Body of pancreas (tissue), 4 donors: ENCODE measurements at regions not wholly inside any gene's neighbourhood (a gene's known extent, or its start where the extent isn't known, plus 50 kb on each side); places are given as distances from the start of the nearest gene placed in this dataset.
A peak's percentile ranks its signal among the peaks of the same experiment; 100 is the strongest.
"Not testable (repeated sequence)": the region's sequence is repeated elsewhere in the genome, so short reads cannot be mapped to it uniquely, and the experiment has no call there.

Experiments used
- ATAC-seq: fragments of 150-250 bp; one replicate; pipeline ENCODE4 v1.9.1; 2016
- DNase-seq, 4 donors: peaks; one replicate each; pipeline ENCODE4 v3.0.0-alpha.2; 2019
- H3K27ac ChIP-seq, 4 donors: fragments of 200-600 bp; sonication (generic); 1 replicate in 3 of 4; 2 replicates in 1 of 4; pipeline versions ENCODE4 v1.5.1 to v1.6.1; 2016 to 2019; ENCODE audit warnings: mild to moderate bottlenecking in 1 of 4, mixed read lengths in 1 of 4, moderate library complexity in 1 of 4
- H3K27me3 ChIP-seq, 2 donors: fragments of 200-600 bp; sonication (generic); one replicate each; pipeline ENCODE4 v1.6.0; 2016; ENCODE audit warnings: mild to moderate bottlenecking in 1 of 2
- H3K36me3 ChIP-seq, 2 donors: fragments of 200-600 bp; sonication (generic); replicated peaks in 1 of 2; 2 replicates each; pipeline ENCODE4 v1.5.1; 2016; ENCODE audit warnings: low read depth in 2 of 2; ENCODE audit not compliant: insufficient read depth in 1 of 2
- H3K4me1 ChIP-seq: fragments of 200-600 bp; sonication (generic); one replicate; pipeline ENCODE4 v1.6.0; 2016
- H3K4me3 ChIP-seq, 2 donors: fragments of 200-600 bp; sonication (generic); 1 replicate in 1 of 2; 2 replicates in 1 of 2; pipeline ENCODE4 v1.5.1; 2016 to 2019
- H3K9me3 ChIP-seq, 3 donors: fragments of 200-600 bp; sonication (generic); 1 replicate in 2 of 3; 2 replicates in 1 of 3; pipeline ENCODE4 v1.5.1; 2016
- POLR2A ChIP-seq, 3 donors: fragments of 450-650 bp; IDR thresholded peaks; one replicate each; pipeline ENCODE4 v1.6.1; 2016; ENCODE audit warnings: antibody characterized with exemption in 3 of 3, mild to moderate bottlenecking in 2 of 3
- whole genome bisulfite sequencing, 2 donors: methylation state at CpG; one replicate each; pipeline ENCODE4 v1.1.5; 2017; 5-methylcytosine and 5-hydroxymethylcytosine counted together
- intact Hi-C: fragments of 100-400 bp; cut with DNase I; formaldehyde crosslinking; loops from one replicate; pipeline ENCODE4 v1.15.1; 2023
- TF ChIP-seq, protein P1 (sequence below), 7 experiments: fragments of 450-650 bp in 4 of 7; fragments of 200-600 bp in 3 of 7; sonication (generic) in 3 of 7; IDR thresholded peaks; one replicate each; pipeline ENCODE4 v1.5.1; 2016 to 2019; ENCODE audit warnings: antibody characterized with exemption in 7 of 7

DNA sequence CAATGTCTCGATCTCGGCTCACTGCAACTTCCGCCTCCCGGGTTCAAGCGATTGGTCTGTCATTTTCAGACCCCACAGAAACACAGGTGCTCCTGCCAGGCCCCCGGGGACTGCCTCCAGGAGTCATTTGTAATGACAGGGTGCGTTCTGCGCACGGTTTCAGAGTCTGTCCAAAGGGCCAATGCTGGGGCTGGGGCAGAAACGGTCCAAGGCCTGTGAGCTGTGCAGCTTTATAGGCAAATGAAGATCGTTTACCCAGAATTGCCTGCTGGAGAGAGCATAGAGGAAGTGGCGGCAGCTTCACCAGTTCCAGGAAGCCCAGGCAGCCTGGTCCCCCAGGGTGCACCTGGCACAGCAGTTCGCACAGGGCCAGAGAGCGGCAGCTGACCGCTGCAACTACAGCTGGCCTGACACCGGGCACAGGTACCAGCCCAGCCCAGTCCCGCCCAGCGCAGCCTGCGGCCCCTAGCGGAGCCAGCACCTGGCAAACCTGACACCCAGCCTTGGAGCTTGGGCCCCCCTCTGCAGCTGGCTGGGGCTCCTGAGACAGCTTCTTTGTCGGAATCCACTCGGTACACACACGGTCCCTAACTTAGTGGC is 92.4 kb upstream of the METTL9 start:
- H3K36me3 ChIP-seq, H3K27me3 ChIP-seq, H3K9me3 ChIP-seq, intact Hi-C loops, H3K4me3 ChIP-seq: not testable (repeated sequence)
- ATAC-seq: peak; percentile 35
- Histone ChIP-seq H3K27ac (peak overlapping the region in 2 of 4 donors; percentile 75 to 81), H3K4me1 (peaks cover 46% of the 10 kb centered on the region)
- TF ChIP-seq, protein P1, sequence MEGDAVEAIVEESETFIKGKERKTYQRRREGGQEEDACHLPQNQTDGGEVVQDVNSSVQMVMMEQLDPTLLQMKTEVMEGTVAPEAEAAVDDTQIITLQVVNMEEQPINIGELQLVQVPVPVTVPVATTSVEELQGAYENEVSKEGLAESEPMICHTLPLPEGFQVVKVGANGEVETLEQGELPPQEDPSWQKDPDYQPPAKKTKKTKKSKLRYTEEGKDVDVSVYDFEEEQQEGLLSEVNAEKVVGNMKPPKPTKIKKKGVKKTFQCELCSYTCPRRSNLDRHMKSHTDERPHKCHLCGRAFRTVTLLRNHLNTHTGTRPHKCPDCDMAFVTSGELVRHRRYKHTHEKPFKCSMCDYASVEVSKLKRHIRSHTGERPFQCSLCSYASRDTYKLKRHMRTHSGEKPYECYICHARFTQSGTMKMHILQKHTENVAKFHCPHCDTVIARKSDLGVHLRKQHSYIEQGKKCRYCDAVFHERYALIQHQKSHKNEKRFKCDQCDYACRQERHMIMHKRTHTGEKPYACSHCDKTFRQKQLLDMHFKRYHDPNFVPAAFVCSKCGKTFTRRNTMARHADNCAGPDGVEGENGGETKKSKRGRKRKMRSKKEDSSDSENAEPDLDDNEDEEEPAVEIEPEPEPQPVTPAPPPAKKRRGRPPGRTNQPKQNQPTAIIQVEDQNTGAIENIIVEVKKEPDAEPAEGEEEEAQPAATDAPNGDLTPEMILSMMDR (IDR thresholded peaks at IDR 0.05): peak in 2 of 7 experiments; percentile 4 to 8
- peak in 2 of 3 donors; percentile 35 to 38 for TF ChIP-seq POLR2A (IDR thresholded peaks at IDR 0.05)
- DNase-seq: peak; percentile 58 to 75 (median 66)
- 57 to 59% methylated on average over 20 to 23 of the region's 23 CpGs for WGBS, 2 donors

DNA sequence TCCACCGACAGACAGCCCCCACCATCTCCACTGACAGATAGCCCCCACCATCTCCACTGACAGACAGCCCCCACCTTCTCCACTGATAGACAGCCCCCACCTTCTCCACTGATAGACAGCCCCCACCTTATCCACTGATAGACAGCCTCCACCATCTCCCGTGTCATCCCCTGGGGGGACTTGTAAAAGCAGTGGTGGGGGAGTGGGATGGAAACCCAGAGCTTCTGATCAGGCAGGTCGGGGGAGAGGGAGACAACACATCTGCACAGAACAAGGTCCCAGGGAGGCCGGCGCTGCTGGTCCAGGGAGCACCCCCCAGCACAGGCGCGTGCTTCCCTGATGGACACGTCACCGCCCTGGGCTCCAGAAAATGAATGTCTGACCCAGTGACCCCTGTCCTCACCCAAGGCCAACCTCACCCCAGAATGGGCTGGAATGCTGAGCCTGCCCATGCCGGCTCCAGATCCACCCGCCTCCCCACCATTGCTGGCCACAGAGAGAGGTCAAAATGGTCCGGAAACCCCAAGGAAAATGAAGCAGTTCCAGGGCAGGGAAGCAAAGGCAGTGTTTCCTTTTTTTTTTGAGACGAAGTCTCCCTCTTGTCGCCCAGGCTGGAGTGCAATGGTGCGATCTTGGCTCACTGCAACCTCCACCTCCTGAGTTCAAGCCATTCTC is 91.6 kb upstream of the METTL9 start:
- DNase-seq: peak in 2 of 4 donors; percentile 8 to 12
- H3K4me3 ChIP-seq, ATAC-seq, H3K36me3 ChIP-seq, H3K27me3 ChIP-seq, intact Hi-C loops, H3K9me3 ChIP-seq: not testable (repeated sequence)
- 77 to 86% methylated on average over 15 of the region's 15 CpGs for WGBS, 2 donors
- Histone ChIP-seq H3K27ac (peak overlapping the region in 2 of 4 donors; percentile 75 to 81), H3K4me1 (peaks cover 52% of the 10 kb centered on the region)

DNA sequence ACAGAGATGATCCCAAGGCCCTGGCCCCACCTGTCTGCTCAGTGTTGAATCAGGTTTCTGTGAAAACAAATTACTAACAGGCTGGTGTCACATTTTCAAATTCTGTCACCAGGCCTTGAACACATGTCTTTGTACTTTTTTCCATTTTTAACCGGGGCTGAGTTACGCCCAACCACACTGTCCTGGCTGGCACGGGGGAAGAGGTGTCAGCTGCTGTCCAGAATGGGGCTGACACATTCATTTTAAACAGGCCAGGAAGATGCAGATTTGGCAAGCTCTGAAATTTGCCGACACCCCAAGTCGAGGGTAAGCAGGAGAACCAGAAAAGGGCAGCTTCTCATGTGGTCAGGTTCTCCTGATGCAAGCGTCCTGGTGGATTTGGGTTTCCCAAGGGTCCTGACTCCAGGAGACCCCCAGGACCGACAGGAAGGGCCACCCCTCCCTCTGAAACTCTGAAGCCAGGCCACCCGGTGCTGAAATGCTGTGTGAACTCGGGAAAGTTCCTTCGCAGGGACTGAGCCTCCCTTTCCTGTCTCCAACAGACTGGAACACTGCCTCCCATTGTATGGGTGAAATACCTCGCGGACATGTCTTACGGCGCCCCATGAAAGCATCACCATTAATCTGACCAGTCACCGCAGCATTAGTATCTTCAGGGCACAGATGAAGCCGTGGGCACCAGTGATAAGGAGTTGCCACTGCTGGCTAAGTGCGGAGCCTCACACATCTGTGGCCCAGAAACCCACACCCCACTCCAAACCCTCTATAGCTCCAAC is 90.5 kb upstream of the METTL9 start:
- H3K27ac ChIP-seq: peak overlapping the region in 2 of 4 donors; percentile 7 to 75
- intact Hi-C loops, H3K4me3 ChIP-seq, H3K36me3 ChIP-seq, H3K27me3 ChIP-seq, ATAC-seq, H3K9me3 ChIP-seq: not testable (repeated sequence)
- WGBS, 2 donors: 75 to 82% methylated on average over 12 to 17 of the region's 17 CpGs
- H3K4me1 ChIP-seq: peaks cover 58% of the 10 kb centered on the region
- DNase-seq: peak in 2 of 4 donors; percentile 11 to 13

DNA sequence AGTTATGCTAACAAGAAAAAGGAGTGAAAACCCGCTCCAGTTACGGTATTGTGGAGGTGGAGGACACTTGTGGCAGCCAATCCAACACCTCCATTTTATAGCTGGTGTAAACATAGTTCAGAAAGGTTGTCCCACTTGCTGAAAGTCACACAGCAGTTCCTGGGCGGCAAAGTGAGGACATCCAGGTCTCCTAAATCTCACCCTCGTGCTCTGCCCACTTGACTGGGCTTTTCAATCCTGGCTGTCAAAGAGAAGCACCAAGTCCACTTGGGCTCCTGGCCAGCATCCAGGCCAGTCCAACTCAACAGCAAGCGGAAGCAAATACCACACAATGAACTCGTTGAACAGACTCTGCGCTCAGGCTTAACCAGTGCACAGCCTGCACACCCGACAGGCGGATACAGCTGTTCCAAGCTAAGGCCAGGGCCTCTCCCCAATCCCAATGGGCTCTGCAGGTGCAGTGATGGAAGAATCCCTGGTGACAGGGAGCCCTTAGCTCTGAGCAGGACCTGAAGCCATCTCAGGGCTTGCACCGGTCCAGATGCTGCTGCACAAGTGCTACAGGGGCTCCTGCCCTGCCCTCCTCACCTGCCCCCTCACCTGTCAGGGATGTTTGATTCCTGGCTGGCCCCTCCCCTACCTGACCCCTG is 89.8 kb upstream of the METTL9 start:
- H3K36me3 ChIP-seq, intact Hi-C loops, H3K27me3 ChIP-seq, ATAC-seq, H3K9me3 ChIP-seq, H3K4me3 ChIP-seq: not testable (repeated sequence)
- WGBS, 2 donors: 61 to 68% methylated on average over 5 to 10 of the region's 10 CpGs
- Histone ChIP-seq H3K4me1 (peaks cover 65% of the 10 kb centered on the region), H3K27ac (peak overlapping the region in 1 of 4 donors; percentile 29)
- DNase-seq: peak in 2 of 4 donors; percentile 13 to 17

DNA sequence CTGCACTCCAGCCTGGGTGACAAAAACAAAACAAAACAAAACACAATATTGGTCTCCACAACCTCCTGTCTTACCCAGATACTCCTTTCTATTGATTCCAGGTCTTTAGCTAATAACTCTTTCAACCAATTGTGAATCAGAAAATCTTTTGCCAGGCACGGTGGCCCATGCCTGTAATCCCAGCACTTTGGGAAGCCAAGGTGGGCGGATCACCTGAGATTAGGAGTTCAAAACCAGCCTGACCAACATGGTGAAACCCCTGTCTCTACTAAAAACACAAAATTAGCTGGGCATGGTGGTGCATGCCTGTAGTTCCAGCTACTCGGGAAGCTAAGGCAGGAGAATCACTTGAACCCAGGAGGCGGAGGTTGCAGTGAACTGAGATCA is 88.5 kb upstream of the METTL9 start:
- H3K4me1 ChIP-seq: peaks cover 76% of the 10 kb centered on the region
- H3K36me3 ChIP-seq, H3K27ac ChIP-seq: not testable (repeated sequence)

DNA sequence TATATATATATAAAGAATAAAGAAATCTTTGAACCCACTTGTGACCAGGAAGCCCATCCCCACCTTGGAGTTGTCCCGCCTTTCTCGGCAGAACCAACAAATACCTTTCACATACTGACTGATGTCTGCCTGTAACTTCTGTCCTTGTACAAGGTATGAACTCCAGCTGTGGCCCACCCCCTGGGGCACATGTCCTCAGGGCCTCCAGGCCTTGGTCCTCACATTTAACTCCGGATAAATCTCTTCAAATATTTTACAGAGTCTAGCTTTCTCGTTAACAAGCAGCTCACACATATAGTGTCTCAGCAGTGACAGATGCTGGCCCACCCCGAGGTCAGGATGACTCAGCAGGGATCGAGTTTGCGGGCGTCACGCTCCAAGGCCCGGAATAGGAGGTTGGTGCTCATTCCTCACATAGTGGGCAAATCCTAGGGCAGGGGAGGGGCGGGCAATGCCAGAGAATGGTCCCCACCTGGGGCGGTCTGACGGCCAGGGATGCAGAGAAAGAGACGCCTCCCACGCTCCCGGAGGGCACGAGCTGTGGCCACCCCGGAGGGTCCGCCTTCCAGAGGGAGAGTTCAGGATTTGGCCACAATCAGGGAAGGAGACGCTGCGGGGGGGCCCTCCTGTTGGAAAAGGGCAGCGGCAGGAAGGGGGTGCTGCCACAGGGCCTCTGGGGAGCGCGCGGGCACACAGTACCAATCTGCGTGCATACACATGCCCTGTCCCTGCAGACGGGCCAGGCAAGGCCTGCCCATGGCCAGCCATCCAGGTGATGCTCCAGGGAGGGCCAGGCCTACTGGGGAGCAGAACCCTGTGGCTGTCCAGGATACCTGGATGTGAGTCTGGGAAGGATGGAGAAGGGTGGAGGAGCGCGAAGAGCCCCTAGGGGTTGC is 87.8 kb upstream of the METTL9 start:
- H3K4me3 ChIP-seq, H3K9me3 ChIP-seq, H3K36me3 ChIP-seq, H3K27me3 ChIP-seq, intact Hi-C loops, ATAC-seq: not testable (repeated sequence)
- DNase-seq: peak in 2 of 4 donors; percentile 16 to 34
- 77 to 78% methylated on average over 28 to 29 of the region's 29 CpGs for WGBS, 2 donors
- H3K4me1 ChIP-seq: peaks cover 71% of the 10 kb centered on the region
- peak overlapping the region in 1 of 4 donors; percentile 44 for H3K27ac ChIP-seq

More for the DNA sequence above, 88.5 kb upstream of the METTL9 start:
- H3K27me3 ChIP-seq, intact Hi-C loops, ATAC-seq, H3K9me3 ChIP-seq, H3K4me3 ChIP-seq: not testable (repeated sequence)
- DNase-seq: peak in 1 of 4 donors; percentile 9
- WGBS, 2 donors: 93 to 97% methylated on average over 4 of the region's 4 CpGs

DNA sequence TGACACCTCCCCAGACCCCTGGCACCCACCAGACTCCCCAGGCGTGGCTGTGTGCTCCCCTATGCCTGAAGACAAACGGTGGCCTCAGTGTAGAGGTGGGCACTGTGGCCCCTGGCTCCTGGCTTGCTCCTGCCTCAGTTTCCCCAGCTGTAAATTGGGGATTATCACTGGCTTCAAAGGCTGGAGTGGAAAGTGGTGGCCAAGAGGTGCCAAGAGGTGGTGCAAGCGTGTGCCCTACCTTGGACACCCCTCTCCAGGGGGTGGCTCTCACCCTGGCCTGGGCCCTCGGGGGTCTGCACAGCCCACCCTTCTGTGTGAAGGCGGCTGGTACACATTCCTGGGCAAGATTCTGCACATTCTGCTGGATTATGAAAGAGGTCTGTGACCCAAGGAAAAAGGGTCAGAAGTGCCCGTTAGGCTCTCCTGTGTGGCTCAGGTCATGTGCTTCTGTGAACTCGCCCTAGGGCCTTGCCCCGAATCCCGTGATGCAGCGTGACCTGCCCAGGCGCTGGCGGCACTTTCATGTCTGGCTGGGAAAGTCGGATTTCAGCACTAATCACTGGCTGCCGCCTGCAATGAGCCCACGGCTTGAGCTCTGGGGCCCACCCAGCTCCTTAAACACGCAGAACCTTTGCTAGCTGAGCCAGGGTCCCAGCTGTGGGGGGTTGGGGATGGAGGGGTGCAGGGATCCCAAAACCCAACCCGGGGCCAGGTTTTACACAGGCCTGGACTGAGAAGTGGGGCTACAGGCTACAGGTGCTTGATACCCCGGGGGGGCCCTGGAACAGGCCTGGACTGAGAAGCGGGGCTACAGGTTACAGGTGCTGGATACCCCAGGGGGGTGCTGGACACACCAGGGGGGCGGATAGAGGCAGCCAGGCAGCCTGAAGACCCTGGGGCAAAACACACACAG is 86.8 kb upstream of the METTL9 start:
- H3K27me3 ChIP-seq, H3K4me3 ChIP-seq, intact Hi-C loops, DNase-seq, H3K36me3 ChIP-seq, H3K9me3 ChIP-seq, ATAC-seq: not testable (repeated sequence)
- Histone ChIP-seq H3K27ac (peak overlapping the region in 2 of 4 donors; percentile 18 to 44), H3K4me1 (peaks cover 68% of the 10 kb centered on the region)
- 77 to 82% methylated on average over 18 of the region's 20 CpGs for whole genome bisulfite sequencing, 2 donors

DNA sequence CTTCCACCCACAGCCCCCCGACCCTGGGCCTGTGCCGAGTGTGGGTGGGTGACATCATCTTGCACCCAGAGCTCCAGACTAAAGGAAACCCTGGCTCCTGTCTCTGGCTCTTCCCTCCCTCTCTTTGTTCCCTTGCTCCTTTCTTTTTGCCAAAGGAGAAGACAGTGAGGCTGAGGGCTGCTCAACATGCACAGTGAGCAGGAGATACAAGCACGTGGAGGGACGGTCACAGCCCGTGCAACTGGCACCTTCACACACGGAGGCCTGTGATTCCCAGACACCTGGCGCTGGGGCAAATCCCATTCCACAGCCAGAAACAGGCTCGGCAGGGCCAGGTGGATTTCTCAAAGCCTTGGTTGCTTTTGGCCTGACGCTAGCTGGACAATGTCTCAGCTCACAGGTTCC is 86.0 kb upstream of the METTL9 start:
- peak overlapping the region in 2 of 4 donors; percentile 44 to 60 for H3K27ac ChIP-seq
- 26 to 49% methylated on average over 8 to 9 of the region's 9 CpGs for WGBS, 2 donors
- ATAC-seq, H3K27me3 ChIP-seq, H3K4me3 ChIP-seq, H3K9me3 ChIP-seq, H3K36me3 ChIP-seq, intact Hi-C loops: not testable (repeated sequence)
- DNase-seq: peak in 1 of 4 donors; percentile 28
- peaks cover 73% of the 10 kb centered on the region for H3K4me1 ChIP-seq
